ENCODE measurements at regions not wholly inside any gene's neighbourhood (a gene's known extent, or its start where the extent isn't known, plus 50 kb on each side); places are given as distances from the start of the nearest gene placed in this dataset.

DNA sequence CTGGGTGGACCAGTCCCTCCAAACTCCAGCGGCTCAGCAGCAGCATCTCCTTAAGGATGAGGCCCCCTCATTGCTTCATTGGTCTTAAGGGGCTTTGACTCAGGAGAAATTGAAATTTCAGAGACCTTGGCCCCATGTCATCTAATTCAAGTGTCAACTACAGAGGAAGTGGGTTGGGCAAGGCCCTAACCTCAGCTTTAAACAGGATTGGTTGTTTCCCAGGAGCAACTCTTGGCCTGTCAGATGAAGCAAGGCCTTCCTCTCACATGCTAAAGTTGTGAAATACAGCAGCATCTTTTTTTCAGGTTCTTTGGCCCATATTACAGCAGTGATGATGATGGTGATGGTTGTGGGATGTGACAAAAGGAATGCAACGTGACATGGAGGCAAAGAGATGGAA is 348.3 kb downstream of the ICE1 start:
- Histone ChIP-seq H3K9ac (ENCODE audit: extremely low read depth, low read length, poor library complexity, severe bottlenecking) (no peak overlapping the region), H3K4me1 (ENCODE audit: control insufficient read depth, insufficient read depth, low read length) (no peaks in the 10 kb centered on the region), H3K36me3 (ENCODE audit: control insufficient read depth, insufficient read depth, low read length) (no peaks in the 10 kb centered on the region), H3K9me3 (ENCODE audit: control insufficient read depth, low read length) (no peaks in the 10 kb centered on the region), H3K27ac (ENCODE audit: low read depth, low read length) (no peak overlapping the region), H3K4me3 (ENCODE audit: low read length) (no peak overlapping the region), H3K27me3 (ENCODE audit: control insufficient read depth, insufficient read depth, low read length, poor library complexity, severe bottlenecking) (no peaks in the 10 kb centered on the region)
- Mint-ChIP-seq H3K36me3 (ENCODE audit: low read depth) (no peaks in the 10 kb centered on the region), H3K4me1 (no peaks in the 10 kb centered on the region), H3K27me3 (ENCODE audit: insufficient read depth) (no peaks in the 10 kb centered on the region), H3K27ac (no peak overlapping the region), H3K4me3 (no peak overlapping the region), H3K9me3 (no peaks in the 10 kb centered on the region)
- WGBS, 2 experiments (ENCODE audit: insufficient coverage in 1 of 2, insufficient read length in 1 of 2), result 92 to 100% methylated on average over 1 to 2 of the region's 2 CpGs
- DNase-seq, result no peak
- TF ChIP-seq, protein P1, sequence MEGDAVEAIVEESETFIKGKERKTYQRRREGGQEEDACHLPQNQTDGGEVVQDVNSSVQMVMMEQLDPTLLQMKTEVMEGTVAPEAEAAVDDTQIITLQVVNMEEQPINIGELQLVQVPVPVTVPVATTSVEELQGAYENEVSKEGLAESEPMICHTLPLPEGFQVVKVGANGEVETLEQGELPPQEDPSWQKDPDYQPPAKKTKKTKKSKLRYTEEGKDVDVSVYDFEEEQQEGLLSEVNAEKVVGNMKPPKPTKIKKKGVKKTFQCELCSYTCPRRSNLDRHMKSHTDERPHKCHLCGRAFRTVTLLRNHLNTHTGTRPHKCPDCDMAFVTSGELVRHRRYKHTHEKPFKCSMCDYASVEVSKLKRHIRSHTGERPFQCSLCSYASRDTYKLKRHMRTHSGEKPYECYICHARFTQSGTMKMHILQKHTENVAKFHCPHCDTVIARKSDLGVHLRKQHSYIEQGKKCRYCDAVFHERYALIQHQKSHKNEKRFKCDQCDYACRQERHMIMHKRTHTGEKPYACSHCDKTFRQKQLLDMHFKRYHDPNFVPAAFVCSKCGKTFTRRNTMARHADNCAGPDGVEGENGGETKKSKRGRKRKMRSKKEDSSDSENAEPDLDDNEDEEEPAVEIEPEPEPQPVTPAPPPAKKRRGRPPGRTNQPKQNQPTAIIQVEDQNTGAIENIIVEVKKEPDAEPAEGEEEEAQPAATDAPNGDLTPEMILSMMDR (conservative IDR thresholded peaks at IDR 0.05), result no peak

DNA sequence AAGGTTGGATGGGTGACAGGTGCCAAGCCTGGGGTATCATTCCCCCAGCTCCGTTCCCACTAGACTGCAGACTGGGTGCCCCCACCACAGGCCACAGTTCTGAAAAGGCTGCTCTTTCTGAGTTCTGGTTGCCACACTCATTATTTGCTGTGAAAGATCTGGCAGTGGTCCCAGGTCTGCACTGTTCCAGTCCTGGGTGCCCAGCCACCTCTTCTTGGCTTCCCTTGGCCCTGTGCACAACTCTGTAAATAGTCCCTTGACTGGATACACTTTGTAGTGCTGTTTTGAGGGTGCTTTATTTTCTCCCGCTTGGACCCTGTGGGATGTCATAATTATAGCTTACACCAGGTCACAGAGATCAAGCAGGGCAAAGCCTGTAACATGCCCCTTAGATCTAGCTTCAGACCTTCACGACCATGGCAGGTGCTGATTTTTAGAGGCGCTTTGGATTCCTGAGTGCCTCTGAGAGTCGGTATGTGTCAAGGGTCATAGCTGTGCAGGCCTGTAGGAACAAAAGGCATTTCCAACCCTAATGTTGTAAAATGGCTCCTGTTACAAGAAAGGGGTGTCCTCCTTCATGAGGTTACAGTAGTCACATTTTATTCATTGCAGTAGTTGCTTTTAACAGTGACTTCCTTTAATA is 344.9 kb downstream of the ICE1 start:
- no peaks in the 10 kb centered on the region for H3K4me1 ChIP-seq (ENCODE audit: control insufficient read depth, insufficient read depth, low read length)
- WGBS, 2 experiments (ENCODE audit: insufficient coverage in 1 of 2, insufficient read length in 1 of 2), result 85 to 94% methylated on average over 2 to 5 of the region's 5 CpGs
- DNase-seq, result no peak
- H3K9me3 Mint-ChIP-seq, result no peaks in the 10 kb centered on the region
- H3K27me3 ChIP-seq (ENCODE audit: control insufficient read depth, insufficient read depth, low read length, poor library complexity, severe bottlenecking), result no peaks in the 10 kb centered on the region
- H3K4me1 Mint-ChIP-seq, result no peaks in the 10 kb centered on the region
- H3K4me3 ChIP-seq (ENCODE audit: low read length), result no peak overlapping the region
- no peaks in the 10 kb centered on the region for H3K9me3 ChIP-seq (ENCODE audit: control insufficient read depth, low read length)
- H3K27me3 Mint-ChIP-seq (ENCODE audit: insufficient read depth), result no peaks in the 10 kb centered on the region
- no peak overlapping the region for H3K9ac ChIP-seq (ENCODE audit: extremely low read depth, low read length, poor library complexity, severe bottlenecking)
- no peak overlapping the region for H3K27ac ChIP-seq (ENCODE audit: low read depth, low read length)
- no peaks in the 10 kb centered on the region for H3K36me3 Mint-ChIP-seq (ENCODE audit: low read depth)
- no peaks in the 10 kb centered on the region for H3K36me3 ChIP-seq (ENCODE audit: control insufficient read depth, insufficient read depth, low read length)
- H3K27ac Mint-ChIP-seq, result no peak overlapping the region
- no peak overlapping the region for H3K4me3 Mint-ChIP-seq
- TF ChIP-seq, protein P1 (conservative IDR thresholded peaks at IDR 0.05), result no peak

DNA sequence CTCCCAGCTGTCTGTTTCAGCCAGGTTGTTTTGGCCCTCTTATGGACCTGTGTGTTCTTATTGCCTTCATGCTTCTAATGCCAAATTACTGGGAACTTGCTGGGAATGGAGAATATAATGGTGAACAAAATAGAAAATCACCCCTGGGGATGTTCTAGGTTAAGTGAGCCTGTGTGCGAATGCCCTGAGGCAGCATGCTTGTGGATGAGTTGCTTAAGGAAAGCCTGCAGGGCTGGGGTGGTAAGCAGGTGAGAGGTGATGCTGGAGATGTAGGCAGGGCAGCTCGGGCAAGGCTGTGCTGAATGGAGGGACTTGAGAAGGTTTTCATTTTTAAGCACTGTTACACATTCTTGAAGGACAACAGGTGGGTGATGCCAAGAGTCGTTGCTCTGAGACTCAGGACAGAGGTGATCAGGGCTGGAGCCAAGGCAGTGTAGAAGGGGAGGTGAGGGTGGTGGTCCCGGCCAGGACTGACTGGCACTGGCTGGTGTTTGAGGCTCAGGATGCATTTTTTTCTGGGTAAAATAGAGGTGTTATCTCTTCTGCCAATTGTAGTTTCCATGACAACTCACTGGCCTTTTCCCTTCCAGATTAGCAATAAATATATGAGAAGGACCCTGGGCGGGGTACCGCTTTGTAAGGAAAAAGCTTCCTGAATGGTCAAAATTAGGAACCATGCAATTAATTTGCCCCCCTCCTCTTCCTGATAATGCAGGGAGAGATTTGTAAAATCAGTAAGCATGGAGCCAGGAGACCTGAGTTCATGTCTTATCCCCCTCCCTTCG is 342.8 kb downstream of the ICE1 start:
- WGBS, 2 experiments (ENCODE audit: insufficient coverage in 1 of 2, insufficient read length in 1 of 2), result 86 to 100% methylated on average over 4 to 7 of the region's 7 CpGs

More for the DNA sequence above, 342.8 kb downstream of the ICE1 start:
- no peak overlapping the region for H3K27ac Mint-ChIP-seq
- no peak overlapping the region for H3K4me3 Mint-ChIP-seq
- Histone ChIP-seq H3K4me1 (ENCODE audit: control insufficient read depth, insufficient read depth, low read length) (no peaks in the 10 kb centered on the region), H3K36me3 (ENCODE audit: control insufficient read depth, insufficient read depth, low read length) (no peaks in the 10 kb centered on the region), H3K27ac (ENCODE audit: low read depth, low read length) (no peak overlapping the region), H3K27me3 (ENCODE audit: control insufficient read depth, insufficient read depth, low read length, poor library complexity, severe bottlenecking) (no peaks in the 10 kb centered on the region), H3K9me3 (ENCODE audit: control insufficient read depth, low read length) (no peaks in the 10 kb centered on the region), H3K9ac (ENCODE audit: extremely low read depth, low read length, poor library complexity, severe bottlenecking) (no peak overlapping the region), H3K4me3 (ENCODE audit: low read length) (no peak overlapping the region)
- H3K27me3 Mint-ChIP-seq (ENCODE audit: insufficient read depth), result no peaks in the 10 kb centered on the region
- TF ChIP-seq, protein P1 (conservative IDR thresholded peaks at IDR 0.05), result no peak
- no peaks in the 10 kb centered on the region for H3K4me1 Mint-ChIP-seq
- H3K36me3 Mint-ChIP-seq (ENCODE audit: low read depth), result no peaks in the 10 kb centered on the region
- no peak for DNase-seq
- no peaks in the 10 kb centered on the region for H3K9me3 Mint-ChIP-seq
